HL-60 (cell line): ENCODE measurements at regions not wholly inside any gene's neighbourhood (a gene's known extent, or its start where the extent isn't known, plus 50 kb on each side); places are given as distances from the start of the nearest gene placed in this dataset.

Source experiments
- CTCF ChIP-seq: IDR thresholded peaks from one replicate; pipeline ENCODE4 v1.5.1; 2011; ENCODE audit warnings: low read length, control low read depth, inconsistent platforms; ENCODE audit not compliant: insufficient read depth
- GABPA ChIP-seq: IDR thresholded peaks from 2 replicates; pipeline ENCODE4 v1.6.1; 2012; ENCODE audit warnings: low read depth
- POLR2AphosphoS5 ChIP-seq: IDR thresholded peaks from 2 replicates; pipeline ENCODE4 v1.6.1; 2012; ENCODE audit warnings: low read depth
- REST ChIP-seq: IDR thresholded peaks from 2 replicates; pipeline ENCODE4 v1.6.1; 2012; ENCODE audit warnings: low read depth; ENCODE audit not compliant: insufficient replicate concordance

- TF ChIP-seq CTCF (no peak), REST (no peak), POLR2AphosphoS5 (no peak), GABPA (no peak)
Measured at GRCh38 chr12:5213336-5213735, 169.7 kb downstream of the KCNA5 start.
